ENCODE measurements at regions not wholly inside any gene's neighbourhood (a gene's known extent, or its start where the extent isn't known, plus 50 kb on each side); places are given as distances from the start of the nearest gene placed in this dataset.

DNA sequence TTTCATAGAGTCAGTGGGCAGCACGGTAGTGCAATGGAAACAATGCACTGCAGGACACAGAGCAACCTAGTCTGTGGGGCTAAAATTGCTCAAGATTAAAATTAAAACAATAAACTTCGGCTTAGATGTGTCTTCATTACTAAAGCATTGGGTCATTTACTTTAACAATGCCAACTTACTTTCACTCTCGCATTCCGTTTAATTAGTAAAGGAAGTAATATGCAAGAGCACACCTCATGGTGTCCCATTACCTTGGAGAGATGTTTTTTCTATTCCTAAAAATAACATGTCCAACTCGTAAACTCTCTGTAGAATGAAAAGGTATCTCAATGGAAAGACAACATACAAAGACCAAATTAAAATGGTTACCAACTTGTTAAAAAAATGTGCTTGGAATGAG lies 738.4 kb downstream of the PCDH17 start:
- TF ChIP-seq, protein P1, sequence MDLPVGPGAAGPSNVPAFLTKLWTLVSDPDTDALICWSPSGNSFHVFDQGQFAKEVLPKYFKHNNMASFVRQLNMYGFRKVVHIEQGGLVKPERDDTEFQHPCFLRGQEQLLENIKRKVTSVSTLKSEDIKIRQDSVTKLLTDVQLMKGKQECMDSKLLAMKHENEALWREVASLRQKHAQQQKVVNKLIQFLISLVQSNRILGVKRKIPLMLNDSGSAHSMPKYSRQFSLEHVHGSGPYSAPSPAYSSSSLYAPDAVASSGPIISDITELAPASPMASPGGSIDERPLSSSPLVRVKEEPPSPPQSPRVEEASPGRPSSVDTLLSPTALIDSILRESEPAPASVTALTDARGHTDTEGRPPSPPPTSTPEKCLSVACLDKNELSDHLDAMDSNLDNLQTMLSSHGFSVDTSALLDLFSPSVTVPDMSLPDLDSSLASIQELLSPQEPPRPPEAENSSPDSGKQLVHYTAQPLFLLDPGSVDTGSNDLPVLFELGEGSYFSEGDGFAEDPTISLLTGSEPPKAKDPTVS (IDR thresholded peaks at IDR 0.05; ENCODE audit: low read depth, low read length): no peak
- TF ChIP-seq TARDBP (IDR thresholded peaks at IDR 0.05; ENCODE audit: borderline replicate concordance): no peak
- TF ChIP-seq CTCF (IDR thresholded peaks at IDR 0.05 in 2 of 3, conservative IDR thresholded peaks at IDR 0.05 in 1 of 3; ENCODE audit: control insufficient read depth in 2 of 3, extremely low read depth in 1 of 3, insufficient read depth in 1 of 3, low read depth in 3 of 3, low read length in 3 of 3): no peak
- no peak for TF ChIP-seq TCF12 (IDR thresholded peaks at IDR 0.05; ENCODE audit: low read depth, low read length)
- no peak for TF ChIP-seq ATF7 (IDR thresholded peaks at IDR 0.05; ENCODE audit: low read depth)
- no peak for TF ChIP-seq PKNOX1 (IDR thresholded peaks at IDR 0.05)
- TF ChIP-seq MAX (IDR thresholded peaks at IDR 0.05; ENCODE audit: low read depth, low read length): no peak
- no peak for TF ChIP-seq EZH2 (IDR thresholded peaks at IDR 0.05; ENCODE audit: borderline replicate concordance, control insufficient read depth, low read depth, low read length)
- TF ChIP-seq, protein P2, sequence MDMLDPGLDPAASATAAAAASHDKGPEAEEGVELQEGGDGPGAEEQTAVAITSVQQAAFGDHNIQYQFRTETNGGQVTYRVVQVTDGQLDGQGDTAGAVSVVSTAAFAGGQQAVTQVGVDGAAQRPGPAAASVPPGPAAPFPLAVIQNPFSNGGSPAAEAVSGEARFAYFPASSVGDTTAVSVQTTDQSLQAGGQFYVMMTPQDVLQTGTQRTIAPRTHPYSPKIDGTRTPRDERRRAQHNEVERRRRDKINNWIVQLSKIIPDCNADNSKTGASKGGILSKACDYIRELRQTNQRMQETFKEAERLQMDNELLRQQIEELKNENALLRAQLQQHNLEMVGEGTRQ (IDR thresholded peaks at IDR 0.05; ENCODE audit: borderline replicate concordance, low read depth, low read length): no peak
- no peak for TF ChIP-seq TBL1XR1 (IDR thresholded peaks at IDR 0.05; ENCODE audit: low read depth, low read length)
- TF ChIP-seq CHD2 (IDR thresholded peaks at IDR 0.05; ENCODE audit: borderline replicate concordance, low read depth, low read length): no peak
